IgD-negative memory B cell (primary cell): ENCODE measurements at regions not wholly inside any gene's neighbourhood (a gene's known extent, or its start where the extent isn't known, plus 50 kb on each side); places are given as distances from the start of the nearest gene placed in this dataset.

Experiments
- H3K27ac Mint-ChIP-seq, 3 donors: one replicate each; pipeline ENCODE4 v1.8.0; 2020 to 2022; ENCODE audit warnings: mild to moderate bottlenecking in 3 of 3, mixed read lengths in 3 of 3, moderate library complexity in 1 of 3
- H3K27me3 Mint-ChIP-seq: one replicate; pipeline ENCODE4 v1.8.0; 2021; ENCODE audit warnings: mixed read lengths
- H3K36me3 Mint-ChIP-seq: one replicate; pipeline ENCODE4 v1.8.0; 2020; ENCODE audit warnings: mild to moderate bottlenecking, mixed read lengths
- H3K4me1 Mint-ChIP-seq, 3 donors: one replicate each; pipeline ENCODE4 v1.8.0; 2020 to 2022; ENCODE audit warnings: mixed read lengths in 3 of 3, mild to moderate bottlenecking in 1 of 3
- H3K4me3 Mint-ChIP-seq, 4 donors: one replicate each; pipeline ENCODE4 v1.8.0; 2020 to 2022; ENCODE audit warnings: mild to moderate bottlenecking in 4 of 4, mixed read lengths in 4 of 4, moderate library complexity in 3 of 4
- H3K9me3 Mint-ChIP-seq, 3 donors: one replicate each; pipeline ENCODE4 v1.8.0; 2020 to 2021; ENCODE audit warnings: mixed read lengths in 3 of 3, mild to moderate bottlenecking in 1 of 3

DNA sequence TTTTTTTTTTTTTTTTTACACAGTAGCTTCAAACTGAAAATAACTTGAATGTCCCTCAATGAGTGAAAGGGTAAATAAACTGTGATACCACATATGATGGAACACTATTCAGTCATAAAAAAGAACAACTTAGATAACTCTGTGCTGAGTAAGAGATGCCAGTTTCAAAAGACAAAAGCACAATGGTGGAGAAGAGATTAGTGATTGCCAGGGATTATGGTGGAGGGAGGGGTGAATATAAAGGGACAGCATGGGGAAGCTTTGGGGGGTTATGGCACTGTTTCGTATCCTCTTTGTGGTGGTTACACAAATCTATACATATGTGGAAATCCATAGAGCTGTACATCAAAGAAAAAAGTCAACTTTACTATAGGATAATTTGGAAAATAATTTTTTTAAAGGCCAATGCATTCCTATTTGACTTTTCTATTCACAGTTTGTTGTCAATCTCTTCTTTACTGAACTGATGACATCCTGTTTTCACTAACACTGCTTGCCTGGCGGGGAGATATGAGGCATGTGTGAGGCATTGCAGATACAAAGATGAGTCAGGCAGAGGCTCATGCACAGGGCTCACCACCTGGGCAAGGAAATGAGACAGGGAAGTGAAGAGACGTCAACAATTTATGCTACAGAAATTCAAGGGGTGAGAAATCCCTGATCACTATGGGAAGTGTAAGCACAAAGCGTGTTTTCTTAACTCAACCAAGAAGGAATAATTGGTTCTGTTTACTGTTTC lies 302.7 kb downstream of the DUSP10 start:
- H3K27me3 Mint-ChIP-seq: no peaks in the 10 kb centered on the region
- H3K9me3 Mint-ChIP-seq: peaks cover 0 to 2% (median 0%) of the 10 kb centered on the region in 3 donors
- peaks cover 5 to 14% (median 6%) of the 10 kb centered on the region in 3 donors for H3K4me1 Mint-ChIP-seq
- H3K36me3 Mint-ChIP-seq: no peaks in the 10 kb centered on the region
- H3K27ac Mint-ChIP-seq: no peak overlapping the region
- H3K4me3 Mint-ChIP-seq: no peak overlapping the region

GRCh38 chr1:221439747-221440501 lies 302.0 kb downstream of the DUSP10 start:
- Mint-ChIP-seq H3K27me3 (no peaks in the 10 kb centered on the region), H3K27ac (peak overlapping the region in 1 of 3 donors; percentile 76), H3K4me1 (peaks cover 5 to 14% (median 6%) of the 10 kb centered on the region in 3 donors), H3K4me3 (peak overlapping the region in 1 of 4 donors; percentile 55), H3K9me3 (peaks cover 0 to 2% (median 0%) of the 10 kb centered on the region in 3 donors), H3K36me3 (no peaks in the 10 kb centered on the region)

GRCh38 chr1:221440658-221441057 lies 301.2 kb downstream of the DUSP10 start:
- H3K27me3 Mint-ChIP-seq: no peaks in the 10 kb centered on the region
- peak overlapping the region in 1 of 3 donors; percentile 11 for H3K27ac Mint-ChIP-seq
- peak overlapping the region in 2 of 4 donors; percentile 12 to 19 for H3K4me3 Mint-ChIP-seq
- H3K9me3 Mint-ChIP-seq: peaks cover 0 to 2% (median 0%) of the 10 kb centered on the region in 3 donors
- peaks cover 5 to 14% (median 6%) of the 10 kb centered on the region in 3 donors for H3K4me1 Mint-ChIP-seq
- no peaks in the 10 kb centered on the region for H3K36me3 Mint-ChIP-seq

DNA sequence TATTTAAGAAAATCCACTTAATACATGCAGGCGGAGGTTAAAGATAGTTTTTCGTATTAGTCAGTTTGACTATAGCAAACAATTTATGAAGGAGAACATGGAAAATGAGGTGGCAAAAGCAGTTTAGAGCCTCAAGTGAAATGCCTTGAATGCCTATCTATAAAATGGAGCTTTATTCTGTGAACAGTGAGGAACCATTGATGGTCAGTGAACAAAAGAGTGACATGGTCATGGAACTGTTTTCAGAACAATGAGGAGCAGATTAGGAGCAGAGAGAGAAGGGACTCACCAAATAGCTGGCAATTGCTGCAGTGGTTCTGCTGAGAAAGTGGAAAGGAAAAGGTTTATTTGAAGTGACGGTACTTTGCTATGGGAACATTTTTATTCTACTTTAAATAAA lies 299.8 kb downstream of the DUSP10 start:
- peaks cover 0 to 2% (median 0%) of the 10 kb centered on the region in 3 donors for H3K9me3 Mint-ChIP-seq
- no peaks in the 10 kb centered on the region for H3K27me3 Mint-ChIP-seq
- peaks cover 1% of the 10 kb centered on the region for H3K36me3 Mint-ChIP-seq
- H3K27ac Mint-ChIP-seq: no peak overlapping the region
- no peak overlapping the region for H3K4me3 Mint-ChIP-seq
- H3K4me1 Mint-ChIP-seq: peaks cover 5 to 14% (median 6%) of the 10 kb centered on the region in 3 donors

DNA sequence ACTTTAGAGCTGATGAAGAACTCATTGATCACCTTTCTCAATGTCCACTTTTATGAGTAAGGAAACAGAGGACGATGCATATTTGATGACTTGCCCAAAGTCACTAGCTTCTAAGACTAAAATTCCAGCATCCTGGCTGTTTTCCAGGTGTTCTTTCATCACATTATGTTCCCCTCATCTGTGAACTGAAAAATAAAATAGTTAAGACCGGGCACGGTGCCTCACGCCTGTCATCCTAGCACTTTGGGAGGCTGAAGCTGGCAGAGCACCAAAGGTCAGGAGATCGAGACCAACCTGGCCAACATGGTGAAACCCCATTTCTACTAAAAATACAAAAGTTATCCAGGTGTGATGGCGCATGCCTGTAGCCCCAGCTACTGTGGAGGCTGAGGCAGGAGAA lies 297.5 kb downstream of the DUSP10 start:
- no peaks in the 10 kb centered on the region for H3K9me3 Mint-ChIP-seq
- H3K4me3 Mint-ChIP-seq: no peak overlapping the region
- no peak overlapping the region for H3K27ac Mint-ChIP-seq
- H3K4me1 Mint-ChIP-seq: peaks cover 3 to 10% (median 5%) of the 10 kb centered on the region in 3 donors
- peaks cover 2% of the 10 kb centered on the region for H3K27me3 Mint-ChIP-seq
- H3K36me3 Mint-ChIP-seq: peaks cover 1% of the 10 kb centered on the region

- Mint-ChIP-seq H3K27me3 (peaks cover 7% of the 10 kb centered on the region), H3K9me3 (no peaks in the 10 kb centered on the region)
Measured at GRCh38 chr1:221448585-221449175, 293.2 kb downstream of the DUSP10 start.

GRCh38 chr1:221449194-221449593 lies 292.7 kb downstream of the DUSP10 start:
- no peak overlapping the region for H3K4me3 Mint-ChIP-seq
- H3K36me3 Mint-ChIP-seq: peaks cover 1% of the 10 kb centered on the region
- no peaks in the 10 kb centered on the region for H3K9me3 Mint-ChIP-seq
- H3K27ac Mint-ChIP-seq: no peak overlapping the region
- peaks cover 0 to 3% (median 2%) of the 10 kb centered on the region in 3 donors for H3K4me1 Mint-ChIP-seq
- peaks cover 7% of the 10 kb centered on the region for H3K27me3 Mint-ChIP-seq

More at GRCh38 chr1:221448585-221449175, 293.2 kb downstream of the DUSP10 start:
- H3K4me3 Mint-ChIP-seq: no peak overlapping the region
- H3K4me1 Mint-ChIP-seq: peaks cover 0 to 3% (median 2%) of the 10 kb centered on the region in 3 donors
- H3K36me3 Mint-ChIP-seq: peaks cover 1% of the 10 kb centered on the region
- no peak overlapping the region for H3K27ac Mint-ChIP-seq

- no peak overlapping the region for H3K4me3 Mint-ChIP-seq
- peaks cover 1% of the 10 kb centered on the region for H3K36me3 Mint-ChIP-seq
- peaks cover 10% of the 10 kb centered on the region for H3K27me3 Mint-ChIP-seq
- H3K4me1 Mint-ChIP-seq: peaks cover 0 to 3% (median 2%) of the 10 kb centered on the region in 3 donors
- no peak overlapping the region for H3K27ac Mint-ChIP-seq
- no peaks in the 10 kb centered on the region for H3K9me3 Mint-ChIP-seq
Measured at GRCh38 chr1:221449801-221450470, 292.0 kb downstream of the DUSP10 start.

- Mint-ChIP-seq H3K36me3 (no peaks in the 10 kb centered on the region), H3K4me3 (no peak overlapping the region), H3K9me3 (no peaks in the 10 kb centered on the region), H3K27ac (no peak overlapping the region), H3K27me3 (peaks cover 10% of the 10 kb centered on the region), H3K4me1 (peaks cover 0 to 3% (median 2%) of the 10 kb centered on the region in 3 donors)
Measured at GRCh38 chr1:221451741-221452140, 290.1 kb downstream of the DUSP10 start.

DNA sequence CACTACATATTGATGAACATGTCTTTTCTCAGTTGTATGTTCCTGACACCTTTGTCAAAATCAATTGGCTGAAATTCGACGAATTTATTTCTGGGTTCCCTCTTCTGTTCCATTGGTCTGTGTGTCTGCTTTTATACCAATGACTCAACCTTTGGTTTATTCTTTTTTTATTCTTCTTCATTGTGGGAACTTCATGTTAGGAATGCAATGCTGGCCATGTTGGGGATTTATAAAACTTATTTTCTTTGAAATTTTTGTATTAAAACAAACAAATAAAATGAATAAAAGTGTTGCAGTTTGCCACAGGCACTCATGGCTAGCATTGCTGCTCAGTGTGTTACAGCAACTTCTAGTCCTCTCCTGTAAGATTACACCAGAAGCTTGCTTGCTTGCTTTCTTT lies 287.8 kb downstream of the DUSP10 start:
- Mint-ChIP-seq H3K27me3 (peaks cover 12% of the 10 kb centered on the region), H3K4me3 (no peak overlapping the region), H3K27ac (no peak overlapping the region), H3K36me3 (no peaks in the 10 kb centered on the region), H3K4me1 (peaks cover 0 to 3% (median 2%) of the 10 kb centered on the region in 3 donors), H3K9me3 (no peaks in the 10 kb centered on the region)

GRCh38 chr1:221456918-221457317 lies 285.0 kb downstream of the DUSP10 start:
- Mint-ChIP-seq H3K27ac (no peak overlapping the region), H3K4me3 (no peak overlapping the region), H3K9me3 (no peaks in the 10 kb centered on the region), H3K4me1 (no peaks in the 10 kb centered on the region), H3K36me3 (no peaks in the 10 kb centered on the region), H3K27me3 (peaks cover 13% of the 10 kb centered on the region)

- Mint-ChIP-seq H3K9me3 (no peaks in the 10 kb centered on the region), H3K4me3 (no peak overlapping the region), H3K27me3 (peaks cover 11% of the 10 kb centered on the region), H3K36me3 (no peaks in the 10 kb centered on the region), H3K4me1 (no peaks in the 10 kb centered on the region), H3K27ac (no peak overlapping the region)
Measured at GRCh38 chr1:221457685-221458446, 284.0 kb downstream of the DUSP10 start.

DNA sequence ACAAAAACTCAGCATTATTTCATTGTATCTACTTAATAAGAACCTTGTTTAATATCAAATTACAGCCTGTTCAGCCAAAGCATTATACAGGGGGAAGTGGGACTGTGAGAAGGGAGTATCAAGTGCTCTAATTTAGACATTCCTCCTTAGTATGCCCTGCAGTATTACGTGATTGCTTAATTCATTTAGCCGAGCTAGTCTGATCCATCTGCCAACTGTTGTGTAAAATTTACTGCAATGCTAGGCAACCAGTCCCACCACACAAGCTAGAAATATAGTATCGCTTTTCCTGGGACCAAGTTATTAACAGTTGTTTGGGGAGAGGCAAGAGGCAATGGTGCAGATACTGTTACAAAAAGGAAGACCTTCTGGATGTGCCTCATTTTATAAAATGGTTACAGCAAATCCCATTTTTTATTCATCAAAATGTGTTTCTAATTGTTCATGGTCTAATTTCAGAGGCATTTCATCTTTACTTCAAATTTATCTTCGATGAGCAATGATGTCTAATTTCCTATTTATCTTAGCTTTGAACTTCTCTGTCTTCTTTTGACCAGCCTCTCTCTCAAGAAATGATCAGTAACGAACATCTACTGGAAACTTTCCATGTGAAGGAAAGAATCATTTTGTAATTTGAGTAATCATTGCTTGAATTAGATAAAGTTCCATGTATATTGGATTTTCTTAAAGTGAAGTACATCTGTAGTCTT lies 283.3 kb downstream of the DUSP10 start:
- Mint-ChIP-seq H3K27me3 (peaks cover 8% of the 10 kb centered on the region), H3K4me3 (no peak overlapping the region), H3K4me1 (no peaks in the 10 kb centered on the region), H3K36me3 (no peaks in the 10 kb centered on the region), H3K27ac (no peak overlapping the region), H3K9me3 (no peaks in the 10 kb centered on the region)

- peaks cover 8% of the 10 kb centered on the region for H3K27me3 Mint-ChIP-seq
Measured at GRCh38 chr1:221459558-221459957, 282.3 kb downstream of the DUSP10 start.

More at GRCh38 chr1:221459558-221459957, 282.3 kb downstream of the DUSP10 start:
- no peak overlapping the region for H3K27ac Mint-ChIP-seq
- no peaks in the 10 kb centered on the region for H3K9me3 Mint-ChIP-seq
- no peaks in the 10 kb centered on the region for H3K36me3 Mint-ChIP-seq
- H3K4me3 Mint-ChIP-seq: no peak overlapping the region
- H3K4me1 Mint-ChIP-seq: no peaks in the 10 kb centered on the region
